Activated CD4-positive, CD25-positive, alpha-beta regulatory T cell treated with anti-CD3 and anti-CD28 coated beads, Interleukin-2, amount 50 U/mL, for 72 hours (primary cell): ENCODE measurements at regions not wholly inside any gene's neighbourhood (a gene's known extent, or its start where the extent isn't known, plus 50 kb on each side); places are given as distances from the start of the nearest gene placed in this dataset.

Experiments
- DNase-seq: peaks from one replicate; pipeline ENCODE4 v3.0.0; 2021

GRCh38 chr21:36636439-36636838 is 62.5 kb upstream of the SIM2 start:
- DNase-seq = no peak

GRCh38 chr21:36639769-36640168 is 59.1 kb upstream of the SIM2 start:
- DNase-seq = no peak

- DNase-seq = no peak
Observed at GRCh38 chr21:36640174-36640720, 58.7 kb upstream of the SIM2 start.

- no peak for DNase-seq
Observed at GRCh38 chr21:36640721-36641244, 58.1 kb upstream of the SIM2 start.

GRCh38 chr21:36641346-36641745 is 57.6 kb upstream of the SIM2 start:
- DNase-seq = no peak

- DNase-seq = no peak
Observed at GRCh38 chr21:36641886-36642285, 57.0 kb upstream of the SIM2 start.

GRCh38 chr21:36642777-36643176 is 56.1 kb upstream of the SIM2 start:
- DNase-seq = no peak

- DNase-seq = no peak
Observed at GRCh38 chr21:36643374-36644250, 55.3 kb upstream of the SIM2 start.

GRCh38 chr21:36646011-36646410 is 52.9 kb upstream of the SIM2 start:
- DNase-seq = no peak

GRCh38 chr21:36646645-36647044 is 52.3 kb upstream of the SIM2 start:
- no peak for DNase-seq

GRCh38 chr21:36647279-36648093 is 51.4 kb upstream of the SIM2 start:
- DNase-seq = no peak
